ENCODE measurements at regions not wholly inside any gene's neighbourhood (a gene's known extent, or its start where the extent isn't known, plus 50 kb on each side); places are given as distances from the start of the nearest gene placed in this dataset.

DNA sequence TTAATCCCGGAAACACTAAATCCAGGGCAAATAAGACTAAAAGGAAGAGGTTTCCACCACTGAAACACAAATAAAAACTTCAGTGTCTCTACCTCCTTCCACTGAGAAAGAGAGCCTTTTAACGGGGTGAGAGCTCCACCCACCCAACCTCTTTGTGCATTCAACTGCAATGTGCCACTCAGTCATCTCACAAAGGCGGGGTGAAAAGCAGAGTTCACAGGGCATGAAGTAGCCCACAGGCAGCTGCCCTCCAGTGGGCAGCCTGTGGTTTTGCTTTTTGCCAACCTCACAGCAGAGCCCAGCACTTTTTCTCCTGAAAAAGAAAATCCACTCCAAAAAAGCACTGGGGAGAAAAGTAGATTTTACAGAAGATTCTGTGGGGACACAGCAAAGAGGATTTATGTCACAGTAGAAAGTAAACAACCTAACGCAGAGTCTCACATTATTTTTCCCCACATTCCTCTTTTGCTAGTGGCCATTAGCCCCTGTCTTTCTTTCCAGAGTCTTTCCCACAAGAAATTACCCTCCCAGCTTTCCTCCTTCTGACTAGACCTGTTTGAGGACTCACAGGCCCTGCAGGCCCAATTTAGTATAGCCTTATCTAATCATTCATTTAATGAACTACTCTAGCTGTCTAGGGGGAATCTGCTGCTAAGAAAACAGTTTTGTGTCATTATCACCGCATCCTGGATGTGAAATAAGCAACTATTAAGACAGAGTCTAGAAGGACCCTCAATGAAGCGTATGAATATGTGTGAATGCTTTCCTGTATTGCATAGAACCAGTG is 753.8 kb upstream of the FOXG1 start:
- intact Hi-C loops (cut with DNase I), result no loop called here
- no peak for DNase-seq

DNA sequence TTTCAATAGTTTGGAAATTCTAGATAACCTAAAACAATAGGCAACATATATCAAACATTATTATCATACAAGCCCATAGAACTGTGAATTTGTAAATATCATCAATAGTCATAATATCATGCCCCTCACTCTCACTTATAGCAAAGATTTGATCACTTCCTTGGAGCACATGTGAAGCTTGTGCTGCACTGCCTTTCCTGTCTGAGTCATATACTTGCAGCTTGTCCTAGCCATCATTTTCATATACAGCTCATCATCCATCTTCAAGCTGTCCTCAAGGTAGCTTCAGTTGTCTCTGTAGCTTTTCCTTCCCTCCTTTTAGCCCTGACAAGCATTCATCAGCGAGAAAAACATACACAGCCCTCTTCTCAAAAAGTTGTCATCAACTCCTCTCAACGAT is 746.5 kb upstream of the FOXG1 start:
- no peak for DNase-seq
- intact Hi-C loops (cut with DNase I), result no loop called here

DNA sequence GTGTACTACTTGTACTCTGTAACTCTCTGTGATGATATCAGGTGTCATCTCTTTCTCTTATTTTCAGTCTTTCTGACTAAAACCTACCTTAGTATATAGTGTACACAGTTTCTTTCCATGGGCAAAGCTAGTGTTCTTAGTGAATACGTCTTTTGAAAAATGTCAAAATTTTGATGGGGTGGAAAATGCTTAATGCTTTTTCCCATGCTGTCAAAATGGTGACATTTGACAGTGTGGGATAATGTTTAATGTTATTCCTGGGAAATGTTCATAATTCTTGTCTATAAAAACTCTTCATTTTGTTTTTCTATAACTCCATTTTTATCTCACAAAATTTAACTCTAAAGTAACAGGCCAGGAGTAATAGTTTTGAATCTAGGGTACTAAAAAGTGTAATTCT is 742.7 kb upstream of the FOXG1 start:
- intact Hi-C loops (cut with DNase I), result no loop called here

DNA sequence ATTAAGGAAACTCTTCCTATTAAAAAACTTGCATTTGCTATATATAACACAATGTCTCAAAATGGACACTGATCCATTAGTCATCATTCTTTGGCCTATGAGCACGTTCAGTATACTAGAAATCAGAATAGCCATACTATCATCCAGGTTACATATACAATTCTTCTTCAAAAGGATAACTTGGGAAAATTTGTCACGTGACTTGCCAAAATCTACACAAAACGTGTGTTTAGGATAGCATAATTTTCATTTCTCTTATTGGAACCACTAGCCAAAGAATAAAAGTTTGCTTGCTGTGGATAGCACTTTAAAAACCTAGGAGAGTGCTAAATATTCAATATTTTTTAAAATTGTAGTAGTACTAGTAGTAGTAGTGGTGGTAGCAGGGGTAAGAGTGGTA is 714.3 kb upstream of the FOXG1 start:
- intact Hi-C loops (cut with DNase I), result no loop called here
- no peak for DNase-seq

More for the DNA sequence above, 742.7 kb upstream of the FOXG1 start:
- DNase-seq, result no peak

DNA sequence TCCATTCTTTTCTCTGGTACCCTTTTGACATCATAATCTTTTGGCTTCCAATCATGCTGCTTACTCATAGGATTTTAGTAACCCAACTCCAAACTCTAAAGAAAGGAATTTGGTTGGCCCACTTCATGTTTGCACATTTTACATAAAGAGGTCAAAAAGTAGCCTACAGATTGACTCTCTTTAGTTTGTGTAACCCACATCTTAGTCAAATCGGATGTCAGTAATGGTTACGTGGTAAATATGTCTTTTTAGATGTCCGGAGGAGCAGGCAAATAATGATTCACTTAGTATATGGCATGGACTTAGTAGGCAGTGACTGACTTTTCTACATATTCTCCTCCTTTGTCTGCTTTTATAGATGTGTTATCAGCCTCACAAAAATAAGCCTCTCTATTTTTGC is 711.6 kb upstream of the FOXG1 start:
- DNase-seq, result no peak

DNA sequence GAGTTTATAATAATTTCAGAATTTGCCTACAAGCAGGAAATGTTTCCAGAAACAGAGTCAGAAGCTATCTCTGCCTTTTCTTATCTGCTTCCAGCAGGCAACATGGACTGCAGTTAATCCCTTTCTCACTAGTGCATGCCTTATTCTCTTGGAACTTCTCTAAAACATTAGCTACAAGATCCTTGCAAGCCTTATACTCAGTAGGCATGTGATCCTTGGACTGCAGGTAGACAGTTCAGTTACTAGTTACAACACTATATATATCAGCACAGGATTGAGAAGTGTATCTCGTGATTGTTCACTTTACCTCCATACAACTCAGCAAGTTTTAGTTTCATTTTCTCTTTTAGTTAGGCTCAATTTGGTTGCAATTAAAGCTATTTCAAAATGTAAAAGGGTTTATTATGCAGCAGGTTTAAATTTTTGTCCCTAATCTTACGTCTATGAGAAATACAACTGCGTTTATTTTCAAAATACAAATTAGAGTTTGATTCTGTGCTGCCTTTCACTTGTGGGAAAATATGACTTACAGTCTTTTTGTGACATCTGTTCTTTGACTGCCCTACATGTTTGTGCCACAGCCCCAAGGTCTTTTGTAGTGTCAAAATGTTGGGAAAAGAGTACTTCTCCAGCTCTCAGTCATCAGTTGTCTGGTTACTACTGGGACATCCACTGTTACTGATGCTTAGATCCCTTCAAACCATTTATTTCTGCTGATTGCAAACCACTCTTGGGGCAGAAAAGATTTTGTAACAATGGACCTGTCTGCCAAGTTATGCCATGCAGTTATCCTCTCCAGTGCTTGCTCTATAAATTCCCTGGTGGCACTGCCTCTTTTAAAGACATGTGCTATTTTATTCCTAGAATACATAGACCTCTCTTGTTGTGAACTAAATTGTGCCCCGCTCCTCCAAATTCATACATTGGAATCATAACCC is 709.0 kb upstream of the FOXG1 start:
- DNase-seq, result no peak

More for the DNA sequence above, 711.6 kb upstream of the FOXG1 start:
- intact Hi-C loops (cut with DNase I), result no loop called here

DNA sequence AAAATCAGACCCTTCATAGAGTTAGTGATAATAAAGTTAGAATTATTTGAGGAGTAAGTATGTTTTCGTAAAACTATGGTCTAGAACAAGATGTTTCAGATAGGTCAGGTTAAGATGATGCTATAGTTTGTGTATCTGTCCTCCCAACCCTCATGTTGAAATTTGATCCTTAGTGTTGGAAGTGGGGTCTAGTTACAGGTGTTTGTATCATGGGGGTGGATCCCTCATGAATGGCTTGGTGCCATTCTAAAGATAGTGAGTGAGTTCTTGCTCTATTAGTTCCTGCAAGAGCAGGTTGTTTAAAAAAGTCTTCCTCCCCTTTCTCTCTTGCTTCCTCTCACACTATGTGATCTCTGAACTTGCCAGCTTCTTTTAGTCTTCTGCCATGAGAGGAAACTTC is 707.3 kb upstream of the FOXG1 start:
- DNase-seq, result no peak
- intact Hi-C loops (cut with DNase I), result no loop called here

More for the DNA sequence above, 709.0 kb upstream of the FOXG1 start:
- intact Hi-C loops (cut with DNase I), result no loop called here

DNA sequence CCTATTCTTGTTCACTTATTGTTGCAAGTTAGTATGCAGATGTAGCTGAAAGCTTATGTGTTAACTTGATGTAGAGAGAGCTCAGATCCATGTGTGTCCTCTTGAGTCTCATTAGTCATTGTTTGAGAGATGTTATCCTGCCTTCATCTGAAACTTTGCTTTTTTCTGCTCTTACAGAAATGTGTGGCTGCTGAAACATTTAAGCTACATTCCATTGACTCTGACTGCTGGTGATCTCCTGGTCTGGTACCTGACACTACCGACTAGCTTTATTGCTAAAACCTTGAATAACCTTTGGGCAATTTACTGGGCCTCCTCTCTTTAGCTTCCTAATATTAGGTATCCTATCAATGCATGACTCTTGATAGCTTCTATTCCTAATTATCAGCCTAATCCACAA is 705.6 kb upstream of the FOXG1 start:
- intact Hi-C loops (cut with DNase I), result no loop called here
- DNase-seq, result no peak

DNA sequence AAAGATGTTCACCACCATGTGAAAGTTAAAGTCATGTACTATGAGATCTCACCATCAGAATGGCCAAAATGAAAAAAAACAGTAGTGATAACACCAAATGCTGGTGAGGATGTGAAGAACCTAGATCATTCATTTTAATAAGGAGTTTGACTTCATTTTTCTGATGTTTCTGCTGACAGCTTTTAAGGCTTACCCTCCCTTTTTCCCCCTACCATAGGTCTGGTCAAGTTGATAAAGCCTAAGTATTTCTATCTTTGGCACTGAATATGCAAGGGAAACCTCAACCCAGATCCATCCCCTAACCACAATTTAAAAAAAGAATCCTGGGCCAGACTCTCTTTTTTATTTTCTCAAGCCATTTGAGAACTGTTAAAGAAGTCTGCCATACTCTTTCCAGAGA is 689.6 kb upstream of the FOXG1 start:
- no peak for DNase-seq
- intact Hi-C loops (cut with DNase I), result no loop called here

DNA sequence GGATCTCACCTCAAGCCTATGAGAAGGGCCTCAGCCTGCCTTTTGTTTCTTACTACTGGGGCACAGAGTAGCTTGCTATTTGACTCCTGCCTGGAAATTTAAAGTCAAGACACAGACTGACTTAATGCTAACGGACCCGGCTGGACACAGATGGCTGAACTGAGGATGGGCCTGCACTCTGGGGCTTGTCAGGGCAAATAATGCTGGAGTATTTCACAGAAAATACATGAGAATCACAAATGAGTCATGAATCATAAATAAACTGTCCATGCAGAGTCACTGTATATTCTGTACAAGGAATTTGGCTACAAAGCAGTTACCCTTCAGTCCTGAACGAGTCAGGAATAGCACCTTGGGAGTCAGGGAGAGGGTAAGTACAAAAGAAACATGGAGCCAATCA is 683.2 kb upstream of the FOXG1 start:
- intact Hi-C loops (cut with DNase I), result no loop called here

DNA sequence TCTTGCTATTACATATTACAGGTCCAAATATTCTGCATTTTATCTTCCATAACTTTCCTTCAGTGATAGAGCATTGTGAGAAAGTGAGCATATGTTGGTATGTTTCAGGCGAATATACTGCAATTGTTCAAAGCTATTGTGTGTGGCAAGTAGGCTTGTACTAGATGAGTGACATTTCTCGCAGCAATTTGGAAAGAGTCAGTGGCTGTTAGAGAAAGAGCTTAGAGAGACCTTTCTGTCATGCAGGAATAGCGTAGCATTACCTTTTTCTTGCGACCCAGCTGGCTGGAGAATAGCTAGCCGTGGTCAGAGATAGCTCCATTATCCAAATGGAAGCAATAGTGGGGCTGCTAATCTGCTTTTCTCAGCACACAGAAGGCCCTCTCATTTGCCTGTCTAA is 678.5 kb upstream of the FOXG1 start:
- no peak for DNase-seq

More for the DNA sequence above, 683.2 kb upstream of the FOXG1 start:
- DNase-seq, result no peak

DNA sequence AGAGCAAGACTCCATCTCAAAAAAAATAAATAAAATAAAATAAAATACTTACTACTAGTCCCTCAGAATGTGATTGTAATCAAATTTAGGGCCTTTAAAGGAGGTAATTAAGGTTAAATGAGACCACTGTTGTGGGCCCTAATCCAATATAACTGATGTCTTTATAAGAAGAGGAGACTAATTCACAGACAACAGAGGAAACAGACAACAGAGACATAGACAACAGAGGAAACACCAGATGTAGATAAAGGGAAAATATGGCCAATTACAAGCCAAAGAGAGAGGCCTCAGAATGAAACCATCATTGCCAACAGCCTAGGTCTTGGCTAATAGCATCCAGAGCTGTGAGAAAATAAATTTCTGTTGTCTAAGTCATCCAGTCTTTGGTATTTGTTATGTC is 669.0 kb upstream of the FOXG1 start:
- intact Hi-C loops (cut with DNase I), result no loop called here

More for the DNA sequence above, 678.5 kb upstream of the FOXG1 start:
- intact Hi-C loops (cut with DNase I), result no loop called here

DNA sequence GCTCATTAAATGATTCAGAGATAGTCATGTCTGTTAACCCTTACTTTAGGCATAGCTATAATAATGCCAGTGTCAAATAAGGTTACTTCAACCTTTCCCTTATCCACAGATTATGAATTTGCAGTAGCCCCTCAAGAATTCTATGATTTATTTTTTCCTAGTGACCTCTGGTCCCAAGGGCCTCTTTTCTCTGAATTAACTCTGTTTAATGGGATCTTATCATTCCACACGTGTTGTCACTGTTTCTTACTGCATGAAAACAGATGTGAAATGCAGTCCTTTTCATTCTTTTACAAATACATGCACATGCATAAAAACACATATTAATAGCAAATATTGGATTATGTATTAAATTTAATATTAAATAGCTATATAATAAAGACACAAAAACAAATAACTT is 667.7 kb upstream of the FOXG1 start:
- DNase-seq, result no peak

More for the DNA sequence above, 669.0 kb upstream of the FOXG1 start:
- no peak for DNase-seq

DNA sequence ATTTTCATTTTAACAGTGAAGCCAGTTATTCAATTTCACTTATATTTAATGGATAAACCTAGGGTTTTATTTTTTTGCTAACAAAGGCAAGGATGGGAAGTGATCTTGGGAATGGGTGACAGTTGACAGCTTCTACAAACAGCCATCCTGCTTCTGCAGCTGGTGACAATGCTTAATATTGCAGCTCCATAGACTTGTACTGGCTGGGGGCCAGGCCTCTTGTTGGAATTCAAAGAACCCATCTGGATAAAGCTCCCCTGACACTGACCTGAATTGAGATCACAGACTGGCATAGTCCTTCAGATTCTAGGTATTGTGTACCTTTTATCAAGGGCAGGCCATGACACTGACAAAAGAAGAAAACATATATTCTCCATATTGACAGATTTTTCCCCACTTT is 664.6 kb upstream of the FOXG1 start:
- peak in 5 of 10 donors; percentile 5 to 52 (median 23) for DNase-seq

More for the DNA sequence above, 667.7 kb upstream of the FOXG1 start:
- intact Hi-C loops (cut with DNase I), result no loop called here

DNA sequence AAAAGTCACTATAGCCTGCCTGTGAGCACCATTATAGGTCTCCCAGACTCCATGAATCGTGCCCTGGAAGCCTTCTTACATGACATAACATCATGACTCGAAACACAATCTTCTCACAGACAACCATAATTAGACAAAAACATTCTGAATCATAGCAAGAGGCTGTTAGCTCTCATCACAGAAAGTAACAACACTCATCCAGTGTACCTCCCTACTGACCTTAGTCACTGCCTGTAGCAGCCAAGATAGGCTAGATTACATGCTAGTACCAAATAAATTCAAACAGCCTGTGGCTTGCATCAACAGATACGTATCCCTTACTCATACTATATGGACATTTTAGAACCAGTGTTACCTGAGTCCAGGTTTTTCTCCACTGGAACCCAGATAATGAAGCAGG is 663.8 kb upstream of the FOXG1 start:
- intact Hi-C loops (cut with DNase I), result no loop called here
- no peak for DNase-seq

More for the DNA sequence above, 664.6 kb upstream of the FOXG1 start:
- intact Hi-C loops (cut with DNase I), result no loop called here

DNA sequence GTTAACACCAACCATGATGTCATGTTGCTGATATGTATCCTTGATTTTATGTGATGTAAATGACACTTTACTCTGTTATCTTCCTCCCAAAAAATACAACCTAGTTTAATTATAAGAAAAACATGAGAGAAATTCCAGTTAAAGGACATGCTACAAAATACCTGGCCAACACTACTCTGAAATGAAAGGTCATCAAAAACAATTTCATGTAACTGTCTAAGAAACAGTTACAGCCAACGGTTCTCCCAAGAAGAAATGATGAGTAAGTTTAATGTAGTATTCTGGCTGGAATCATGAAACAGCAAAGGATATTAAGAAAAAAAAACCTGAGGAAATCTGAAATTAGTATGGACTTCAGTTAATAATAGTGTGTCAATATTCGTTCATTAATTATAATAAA is 653.3 kb upstream of the FOXG1 start:
- DNase-seq, result no peak
- intact Hi-C loops (cut with DNase I), result no loop called here

DNA sequence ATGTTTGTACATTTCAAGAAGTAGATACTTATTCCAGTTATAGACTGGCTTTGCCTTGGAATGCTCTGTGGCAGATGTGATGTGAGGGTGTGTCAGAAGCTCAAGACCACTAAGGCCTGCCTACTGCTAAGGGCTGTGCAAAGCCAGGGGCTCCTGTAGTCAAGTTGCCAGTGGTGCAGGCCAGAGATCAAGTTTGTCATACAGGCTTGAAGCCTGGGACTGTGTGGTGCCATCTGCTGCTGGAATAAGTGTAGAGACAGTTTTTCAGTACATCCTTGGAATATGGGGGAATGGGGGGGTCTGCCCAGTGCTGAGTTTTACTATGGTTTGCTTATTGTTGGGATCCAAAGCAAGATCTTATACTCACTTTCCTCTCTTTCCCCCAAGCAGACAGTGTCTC is 649.9 kb upstream of the FOXG1 start:
- intact Hi-C loops (cut with DNase I), result no loop called here
- DNase-seq, result no peak

DNA sequence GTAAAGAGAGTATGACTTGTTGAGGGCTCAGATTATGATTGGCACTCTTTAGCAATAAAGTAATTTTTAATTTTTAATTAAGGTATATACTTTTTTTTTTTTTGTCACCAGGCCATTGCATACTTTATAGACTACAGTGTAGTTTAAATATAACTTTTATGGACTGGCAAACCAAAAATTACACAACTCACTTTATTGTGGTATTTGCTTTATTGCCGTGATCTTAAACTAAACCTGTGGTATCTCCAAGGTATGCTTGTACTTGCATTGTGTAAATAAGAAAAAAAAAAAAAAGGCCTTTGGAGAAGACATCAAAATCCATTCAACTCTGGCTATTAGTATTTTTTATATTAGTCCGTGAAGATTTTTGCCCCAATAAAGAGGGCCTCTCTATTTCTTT is 646.7 kb upstream of the FOXG1 start:
- DNase-seq, result no peak
- intact Hi-C loops (cut with DNase I), result no loop called here

DNA sequence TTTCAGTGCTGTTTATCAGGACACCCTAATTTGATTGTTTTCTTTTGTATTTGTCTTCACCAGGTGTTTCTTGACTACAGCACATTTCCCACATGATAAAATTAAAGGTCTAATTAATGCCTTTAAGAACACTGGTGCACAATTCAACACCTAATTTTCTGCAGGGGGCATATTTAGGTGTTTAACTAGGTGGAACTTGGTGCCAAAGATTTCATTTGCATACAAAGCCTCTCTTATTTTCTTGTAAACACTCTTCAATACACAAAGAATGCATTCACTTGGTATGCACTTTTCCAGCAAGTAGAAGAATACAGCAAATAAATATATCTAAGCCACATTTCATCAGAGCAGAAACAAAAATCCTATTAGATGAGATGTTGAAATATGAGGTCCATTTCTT is 646.2 kb upstream of the FOXG1 start:
- intact Hi-C loops (cut with DNase I), result no loop called here
- DNase-seq, result no peak

DNA sequence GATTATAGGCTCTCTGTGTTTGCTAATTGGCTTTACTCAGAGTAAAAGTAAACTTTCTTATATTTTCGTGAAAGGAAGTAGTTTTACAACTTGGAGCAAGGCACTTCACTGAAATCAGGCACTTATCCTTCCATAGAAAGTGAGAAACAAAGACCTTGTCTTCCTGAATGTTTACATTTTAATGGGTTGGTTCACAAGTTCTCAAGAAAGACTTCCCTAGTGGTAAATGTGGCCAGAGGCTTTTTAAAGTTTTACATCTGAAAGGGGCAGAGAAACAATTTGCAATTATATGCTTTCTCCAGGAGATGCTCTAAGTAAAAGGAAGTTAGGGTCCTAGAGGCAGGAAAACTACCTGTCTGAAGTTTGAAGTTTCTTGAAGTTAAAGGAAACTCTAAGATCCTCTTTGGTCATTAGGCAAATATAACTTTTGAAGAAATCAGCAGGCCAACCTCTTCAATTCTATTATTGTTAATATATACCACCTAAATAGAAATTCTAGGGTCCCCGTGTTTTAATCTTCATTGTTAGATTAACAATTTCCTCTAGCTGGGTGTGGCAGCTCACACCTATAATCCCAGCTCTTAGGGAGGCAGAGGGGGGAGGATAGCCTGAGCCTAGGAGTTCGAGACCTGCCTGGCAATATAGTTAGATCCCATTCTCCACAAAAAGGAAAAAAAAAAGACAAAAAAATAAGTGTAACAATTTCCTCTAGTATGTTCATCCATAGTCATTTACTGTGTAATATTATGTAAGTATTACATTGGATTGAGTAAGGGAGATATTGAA is 644.9 kb upstream of the FOXG1 start:
- no peak for DNase-seq
- intact Hi-C loops (cut with DNase I), result no loop called here

Data from posterior cingulate gyrus (tissue), 11 donors.